Memory B cell (primary cell): ENCODE measurements at regions not wholly inside any gene's neighbourhood (a gene's known extent, or its start where the extent isn't known, plus 50 kb on each side); places are given as distances from the start of the nearest gene placed in this dataset.
"Not testable (repeated sequence)": the region's sequence is repeated elsewhere in the genome, so short reads cannot be mapped to it uniquely, and the experiment has no call there.

Source experiments
- ATAC-seq: fragments of 150-1000 bp; cut with Tn5 transposase; 2 replicates; pipeline ENCODE4 v1.10.0; 2021; ENCODE audit warnings: low read depth, mild to moderate bottlenecking, moderate library complexity
- DNase-seq, 2 donors: peaks; one replicate each; pipeline ENCODE4 v3.0.0; 2022; ENCODE audit warnings: low spot score in 2 of 2
- H3K27ac Mint-ChIP-seq: one replicate; pipeline ENCODE4 v1.8.0; 2022; ENCODE audit warnings: mild to moderate bottlenecking, moderate library complexity, mixed read lengths
- H3K27me3 Mint-ChIP-seq: one replicate; pipeline ENCODE4 v1.8.0; 2022; ENCODE audit warnings: mixed read lengths
- H3K36me3 Mint-ChIP-seq: one replicate; pipeline ENCODE4 v1.8.0; 2022; ENCODE audit warnings: mild to moderate bottlenecking, mixed read lengths
- H3K4me1 Mint-ChIP-seq: one replicate; pipeline ENCODE4 v1.8.0; 2022; ENCODE audit warnings: mixed read lengths
- H3K4me3 Mint-ChIP-seq: one replicate; pipeline ENCODE4 v1.8.0; 2022; ENCODE audit warnings: mild to moderate bottlenecking, moderate library complexity, mixed read lengths
- H3K9me3 Mint-ChIP-seq: one replicate; pipeline ENCODE4 v1.8.0; 2022; ENCODE audit warnings: mixed read lengths

GRCh38 chr1:213530611-213531320 lies 457.0 kb upstream of the PROX1 start:
- Mint-ChIP-seq H3K27me3 (no peaks in the 10 kb centered on the region), H3K4me1 (no peaks in the 10 kb centered on the region), H3K36me3 (no peaks in the 10 kb centered on the region), H3K4me3 (no peak overlapping the region), H3K27ac (no peak overlapping the region), H3K9me3 (peaks cover 2% of the 10 kb centered on the region)
- DNase-seq, result no peak
- ATAC-seq, result no peak

GRCh38 chr1:213531369-213532310 lies 456.1 kb upstream of the PROX1 start:
- H3K4me3 Mint-ChIP-seq, result no peak overlapping the region
- no peaks in the 10 kb centered on the region for H3K27me3 Mint-ChIP-seq
- no peaks in the 10 kb centered on the region for H3K4me1 Mint-ChIP-seq
- H3K36me3 Mint-ChIP-seq, result no peaks in the 10 kb centered on the region
- DNase-seq, result no peak
- peaks cover 2% of the 10 kb centered on the region for H3K9me3 Mint-ChIP-seq
- no peak overlapping the region for H3K27ac Mint-ChIP-seq
- ATAC-seq, result no peak

- ATAC-seq (no peak), DNase-seq (no peak)
- Mint-ChIP-seq H3K36me3 (no peaks in the 10 kb centered on the region), H3K4me3 (no peak overlapping the region), H3K9me3 (peaks cover 2% of the 10 kb centered on the region), H3K27me3 (no peaks in the 10 kb centered on the region), H3K4me1 (no peaks in the 10 kb centered on the region), H3K27ac (no peak overlapping the region)
Measured at GRCh38 chr1:213533125-213533524, 454.6 kb upstream of the PROX1 start.

GRCh38 chr1:213535679-213536078 lies 452.1 kb upstream of the PROX1 start:
- no peaks in the 10 kb centered on the region for H3K36me3 Mint-ChIP-seq
- no peak for ATAC-seq
- H3K4me3 Mint-ChIP-seq, result no peak overlapping the region
- no peaks in the 10 kb centered on the region for H3K4me1 Mint-ChIP-seq
- peaks cover 2% of the 10 kb centered on the region for H3K9me3 Mint-ChIP-seq
- DNase-seq, result no peak
- no peaks in the 10 kb centered on the region for H3K27me3 Mint-ChIP-seq
- no peak overlapping the region for H3K27ac Mint-ChIP-seq

- DNase-seq, result no peak
- peaks cover 4% of the 10 kb centered on the region for H3K27me3 Mint-ChIP-seq
- no peak for ATAC-seq
- H3K36me3 Mint-ChIP-seq, result no peaks in the 10 kb centered on the region
- H3K9me3 Mint-ChIP-seq, result no peaks in the 10 kb centered on the region
- H3K4me1 Mint-ChIP-seq, result no peaks in the 10 kb centered on the region
- no peak overlapping the region for H3K4me3 Mint-ChIP-seq
- no peak overlapping the region for H3K27ac Mint-ChIP-seq
Measured at GRCh38 chr1:213538251-213538650, 449.5 kb upstream of the PROX1 start.

- Mint-ChIP-seq H3K4me3 (no peak overlapping the region), H3K36me3 (no peaks in the 10 kb centered on the region), H3K27ac (no peak overlapping the region), H3K27me3 (peaks cover 4% of the 10 kb centered on the region), H3K4me1 (no peaks in the 10 kb centered on the region), H3K9me3 (no peaks in the 10 kb centered on the region)
- ATAC-seq (no peak), DNase-seq (no peak)
Measured at GRCh38 chr1:213539464-213539863, 448.3 kb upstream of the PROX1 start.

- Mint-ChIP-seq H3K4me3 (no peak overlapping the region), H3K27ac (no peak overlapping the region), H3K27me3 (peaks cover 4% of the 10 kb centered on the region), H3K36me3 (no peaks in the 10 kb centered on the region), H3K4me1 (no peaks in the 10 kb centered on the region), H3K9me3 (no peaks in the 10 kb centered on the region)
- no peak for DNase-seq
- ATAC-seq, result no peak
Measured at GRCh38 chr1:213541641-213542040, 446.1 kb upstream of the PROX1 start.

GRCh38 chr1:213545181-213545580 lies 442.6 kb upstream of the PROX1 start:
- not testable (repeated sequence) for DNase-seq, H3K27ac Mint-ChIP-seq, H3K4me3 Mint-ChIP-seq, H3K27me3 Mint-ChIP-seq, H3K4me1 Mint-ChIP-seq, ATAC-seq, H3K9me3 Mint-ChIP-seq, H3K36me3 Mint-ChIP-seq

GRCh38 chr1:213549982-213550381 lies 437.8 kb upstream of the PROX1 start:
- H3K9me3 Mint-ChIP-seq, result peaks cover 5% of the 10 kb centered on the region
- DNase-seq (no peak), ATAC-seq (no peak)
- no peak overlapping the region for H3K4me3 Mint-ChIP-seq
- H3K4me1 Mint-ChIP-seq, result no peaks in the 10 kb centered on the region
- no peak overlapping the region for H3K27ac Mint-ChIP-seq
- H3K36me3 Mint-ChIP-seq, result no peaks in the 10 kb centered on the region
- no peaks in the 10 kb centered on the region for H3K27me3 Mint-ChIP-seq

GRCh38 chr1:213550804-213551203 lies 437.0 kb upstream of the PROX1 start:
- H3K27me3 Mint-ChIP-seq, result no peaks in the 10 kb centered on the region
- no peak overlapping the region for H3K4me3 Mint-ChIP-seq
- no peak for ATAC-seq
- H3K36me3 Mint-ChIP-seq, result no peaks in the 10 kb centered on the region
- H3K9me3 Mint-ChIP-seq, result peaks cover 5% of the 10 kb centered on the region
- no peak overlapping the region for H3K27ac Mint-ChIP-seq
- H3K4me1 Mint-ChIP-seq, result no peaks in the 10 kb centered on the region
- DNase-seq, result no peak

- Mint-ChIP-seq H3K27me3 (no peaks in the 10 kb centered on the region), H3K27ac (no peak overlapping the region), H3K4me3 (no peak overlapping the region), H3K9me3 (peaks cover 5% of the 10 kb centered on the region), H3K4me1 (no peaks in the 10 kb centered on the region), H3K36me3 (no peaks in the 10 kb centered on the region)
- no peak for DNase-seq
- ATAC-seq, result no peak
Measured at GRCh38 chr1:213552045-213552444, 435.7 kb upstream of the PROX1 start.

- Mint-ChIP-seq H3K4me3 (no peak overlapping the region), H3K27ac (no peak overlapping the region), H3K36me3 (no peaks in the 10 kb centered on the region), H3K9me3 (peaks cover 6% of the 10 kb centered on the region), H3K4me1 (no peaks in the 10 kb centered on the region), H3K27me3 (peaks cover 2% of the 10 kb centered on the region)
- ATAC-seq (no peak), DNase-seq (no peak)
Measured at GRCh38 chr1:213560226-213560625, 427.5 kb upstream of the PROX1 start.

- Mint-ChIP-seq H3K36me3 (peaks cover 1% of the 10 kb centered on the region), H3K4me1 (no peaks in the 10 kb centered on the region), H3K27ac (no peak overlapping the region), H3K4me3 (no peak overlapping the region), H3K27me3 (peaks cover 2% of the 10 kb centered on the region), H3K9me3 (peaks cover 12% of the 10 kb centered on the region)
- DNase-seq (no peak), ATAC-seq (no peak)
Measured at GRCh38 chr1:213561870-213562269, 425.9 kb upstream of the PROX1 start.

GRCh38 chr1:213564215-213564659 lies 423.5 kb upstream of the PROX1 start:
- DNase-seq (no peak), ATAC-seq (no peak)
- Mint-ChIP-seq H3K27ac (no peak overlapping the region), H3K27me3 (peaks cover 2% of the 10 kb centered on the region), H3K4me3 (no peak overlapping the region), H3K4me1 (no peaks in the 10 kb centered on the region), H3K36me3 (peaks cover 1% of the 10 kb centered on the region), H3K9me3 (peaks cover 12% of the 10 kb centered on the region)
